ENCODE measurements at regions not wholly inside any gene's neighbourhood (a gene's known extent, or its start where the extent isn't known, plus 50 kb on each side); places are given as distances from the start of the nearest gene placed in this dataset.

GRCh38 chr11:39139581-39139980, 2319.9 kb downstream of the LRRC4C start:
- TF ChIP-seq, protein P1, sequence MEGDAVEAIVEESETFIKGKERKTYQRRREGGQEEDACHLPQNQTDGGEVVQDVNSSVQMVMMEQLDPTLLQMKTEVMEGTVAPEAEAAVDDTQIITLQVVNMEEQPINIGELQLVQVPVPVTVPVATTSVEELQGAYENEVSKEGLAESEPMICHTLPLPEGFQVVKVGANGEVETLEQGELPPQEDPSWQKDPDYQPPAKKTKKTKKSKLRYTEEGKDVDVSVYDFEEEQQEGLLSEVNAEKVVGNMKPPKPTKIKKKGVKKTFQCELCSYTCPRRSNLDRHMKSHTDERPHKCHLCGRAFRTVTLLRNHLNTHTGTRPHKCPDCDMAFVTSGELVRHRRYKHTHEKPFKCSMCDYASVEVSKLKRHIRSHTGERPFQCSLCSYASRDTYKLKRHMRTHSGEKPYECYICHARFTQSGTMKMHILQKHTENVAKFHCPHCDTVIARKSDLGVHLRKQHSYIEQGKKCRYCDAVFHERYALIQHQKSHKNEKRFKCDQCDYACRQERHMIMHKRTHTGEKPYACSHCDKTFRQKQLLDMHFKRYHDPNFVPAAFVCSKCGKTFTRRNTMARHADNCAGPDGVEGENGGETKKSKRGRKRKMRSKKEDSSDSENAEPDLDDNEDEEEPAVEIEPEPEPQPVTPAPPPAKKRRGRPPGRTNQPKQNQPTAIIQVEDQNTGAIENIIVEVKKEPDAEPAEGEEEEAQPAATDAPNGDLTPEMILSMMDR (conservative IDR thresholded peaks at IDR 0.05; ENCODE audit: low read length), result no peak
- no peak for TF ChIP-seq EZH2phosphoT487 (IDR thresholded peaks at IDR 0.05; ENCODE audit: borderline replicate concordance, low read depth, low read length)

All from OCI-LY7 (cell line).